ENCODE measurements at regions not wholly inside any gene's neighbourhood (a gene's known extent, or its start where the extent isn't known, plus 50 kb on each side); places are given as distances from the start of the nearest gene placed in this dataset.
A peak's percentile ranks its signal among the peaks of the same experiment; 100 is the strongest.

DNA sequence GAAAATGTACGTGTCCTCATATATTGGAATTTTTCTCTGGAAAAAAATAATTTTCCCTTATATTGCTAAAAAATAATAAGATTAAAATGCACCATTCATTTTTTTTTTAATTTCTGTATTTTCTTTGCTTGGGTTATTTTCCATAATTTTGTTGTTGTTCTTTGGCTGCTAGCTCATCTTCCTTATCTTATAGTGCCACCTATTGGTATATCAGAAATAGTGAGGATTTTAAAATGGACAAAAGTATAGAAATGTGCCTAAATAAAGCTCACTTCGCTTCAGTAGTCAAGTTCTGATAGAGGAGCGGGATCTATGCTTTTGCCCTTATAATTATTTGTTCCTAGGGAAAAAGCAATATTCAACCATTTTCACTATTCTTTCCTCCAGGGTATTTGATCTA is 134.8 kb downstream of the NAP1L3 start:
- no peaks in the 10 kb centered on the region for H3K27me3 ChIP-seq (replicated peaks; ENCODE audit: control insufficient read depth, insufficient read depth, low read length)
- no peak overlapping the region for H3K4me3 ChIP-seq (replicated peaks; ENCODE audit: low read depth, low read length)
- no peak for DNase-seq (ENCODE audit: extremely low read depth, insufficient read length)
- no peaks in the 10 kb centered on the region for H3K36me3 ChIP-seq (ENCODE audit: control insufficient read depth, insufficient read depth, low read length)
- TF ChIP-seq, protein P1, sequence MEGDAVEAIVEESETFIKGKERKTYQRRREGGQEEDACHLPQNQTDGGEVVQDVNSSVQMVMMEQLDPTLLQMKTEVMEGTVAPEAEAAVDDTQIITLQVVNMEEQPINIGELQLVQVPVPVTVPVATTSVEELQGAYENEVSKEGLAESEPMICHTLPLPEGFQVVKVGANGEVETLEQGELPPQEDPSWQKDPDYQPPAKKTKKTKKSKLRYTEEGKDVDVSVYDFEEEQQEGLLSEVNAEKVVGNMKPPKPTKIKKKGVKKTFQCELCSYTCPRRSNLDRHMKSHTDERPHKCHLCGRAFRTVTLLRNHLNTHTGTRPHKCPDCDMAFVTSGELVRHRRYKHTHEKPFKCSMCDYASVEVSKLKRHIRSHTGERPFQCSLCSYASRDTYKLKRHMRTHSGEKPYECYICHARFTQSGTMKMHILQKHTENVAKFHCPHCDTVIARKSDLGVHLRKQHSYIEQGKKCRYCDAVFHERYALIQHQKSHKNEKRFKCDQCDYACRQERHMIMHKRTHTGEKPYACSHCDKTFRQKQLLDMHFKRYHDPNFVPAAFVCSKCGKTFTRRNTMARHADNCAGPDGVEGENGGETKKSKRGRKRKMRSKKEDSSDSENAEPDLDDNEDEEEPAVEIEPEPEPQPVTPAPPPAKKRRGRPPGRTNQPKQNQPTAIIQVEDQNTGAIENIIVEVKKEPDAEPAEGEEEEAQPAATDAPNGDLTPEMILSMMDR (IDR thresholded peaks at IDR 0.05; ENCODE audit: insufficient read depth, low read length, poor library complexity, severe bottlenecking): peak; percentile 29

DNA sequence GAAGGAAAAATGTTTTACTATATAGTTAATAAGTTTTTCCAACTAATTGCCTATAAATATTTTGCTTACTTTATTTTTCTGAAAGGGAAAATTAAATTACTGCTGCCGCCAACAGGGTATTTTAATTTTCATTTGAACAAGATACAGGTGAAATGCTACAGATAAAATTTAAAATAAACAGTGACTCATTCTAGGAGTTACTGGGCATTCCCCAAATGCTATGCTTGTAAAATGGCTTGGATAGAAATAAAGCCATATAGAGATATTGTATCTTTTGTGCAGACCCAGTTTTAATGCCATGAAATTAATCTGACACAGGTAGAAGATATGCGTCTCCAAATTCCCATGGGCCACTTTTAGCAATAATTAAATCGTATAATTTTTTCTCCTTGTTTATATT is 144.5 kb downstream of the NAP1L3 start:
- no peaks in the 10 kb centered on the region for H3K36me3 ChIP-seq (ENCODE audit: control insufficient read depth, insufficient read depth, low read length)
- H3K4me3 ChIP-seq (replicated peaks; ENCODE audit: low read depth, low read length): no peak overlapping the region
- TF ChIP-seq, protein P1 (IDR thresholded peaks at IDR 0.05; ENCODE audit: insufficient read depth, low read length, poor library complexity, severe bottlenecking): no peak
- DNase-seq (ENCODE audit: extremely low read depth, insufficient read length): no peak
- H3K27me3 ChIP-seq (replicated peaks; ENCODE audit: control insufficient read depth, insufficient read depth, low read length): no peaks in the 10 kb centered on the region

All from GM06990 (cell line).